ENCODE measurements at regions not wholly inside any gene's neighbourhood (a gene's known extent, or its start where the extent isn't known, plus 50 kb on each side); places are given as distances from the start of the nearest gene placed in this dataset.
"Not testable (repeated sequence)": the region's sequence is repeated elsewhere in the genome, so short reads cannot be mapped to it uniquely, and the experiment has no call there.

DNA sequence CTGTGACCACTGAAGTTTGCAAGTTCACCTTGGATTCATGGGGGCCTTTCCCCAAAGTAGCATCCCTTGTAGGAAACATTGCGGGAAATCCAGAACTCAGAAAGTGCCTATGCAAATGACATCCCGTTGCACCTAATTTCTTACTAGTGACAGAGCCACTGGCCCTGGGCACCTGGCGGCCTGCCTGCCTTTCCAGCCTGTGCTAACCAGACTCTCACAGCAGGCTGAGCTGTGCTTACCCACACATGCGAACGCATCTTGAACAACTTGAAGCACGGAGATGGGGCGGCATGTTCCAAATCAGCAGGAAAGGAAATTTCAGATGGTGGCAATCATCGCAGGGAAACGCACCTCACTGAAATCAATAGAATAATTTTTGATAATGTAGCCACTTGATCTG lies 405.8 kb downstream of the TMEM182 start:
- DNase-seq, result no peak

DNA sequence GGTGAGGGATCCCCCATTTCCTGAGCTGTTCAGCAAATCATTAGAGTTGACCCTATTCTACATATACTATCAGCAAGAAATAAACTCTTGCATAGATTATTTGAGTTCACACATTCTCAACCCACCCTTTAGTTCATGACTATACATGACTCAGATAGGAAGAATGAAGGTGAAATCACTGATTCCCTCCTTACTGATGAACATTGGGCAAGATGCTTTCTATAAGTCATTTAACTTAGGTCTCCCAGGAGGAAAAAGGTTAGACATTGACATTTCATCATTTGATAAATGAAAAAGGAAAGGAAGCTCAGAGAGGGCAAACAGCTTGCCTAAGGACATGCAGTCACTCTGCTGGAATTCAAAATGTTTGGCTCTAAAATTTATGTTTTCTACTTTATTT lies 408.0 kb downstream of the TMEM182 start:
- DNase-seq, result no peak

DNA sequence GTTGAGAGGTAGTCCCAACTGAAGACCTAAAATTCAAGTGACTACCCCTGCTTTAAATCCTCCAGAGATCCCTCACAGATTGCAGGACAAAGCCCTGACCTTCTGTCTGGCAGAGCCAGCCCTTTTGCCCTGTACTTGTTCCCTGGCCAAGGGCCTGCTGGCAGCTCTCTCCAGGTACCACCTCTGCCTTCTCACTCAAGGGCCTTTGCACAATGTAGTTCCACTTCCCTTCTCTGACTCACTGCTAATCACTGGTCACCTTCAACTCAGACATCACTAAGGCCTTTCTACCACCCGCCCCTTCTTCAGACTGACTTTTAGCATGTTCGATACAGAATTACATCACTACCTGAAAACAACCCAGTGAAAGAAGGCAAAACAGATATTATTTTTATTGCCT lies 411.0 kb downstream of the TMEM182 start:
- no peak for DNase-seq

DNA sequence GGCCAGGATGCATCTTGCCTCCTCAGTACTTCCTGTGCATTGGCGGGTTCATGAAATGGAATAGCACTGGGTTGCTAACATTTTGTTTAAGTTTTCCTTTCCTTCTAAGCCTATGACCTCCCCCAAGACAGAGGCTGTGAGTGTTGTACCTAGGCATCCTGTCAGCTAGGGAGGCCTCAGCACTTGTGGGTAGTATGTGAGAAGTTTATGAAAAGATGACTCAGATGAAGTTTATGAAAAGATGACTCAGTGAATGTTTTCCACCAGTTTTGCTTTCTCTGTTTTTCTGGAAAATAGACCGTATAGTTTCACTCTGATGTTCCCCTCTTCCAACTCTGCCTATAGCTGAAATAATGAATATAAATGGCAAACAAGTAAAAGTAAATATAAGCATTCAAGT lies 412.9 kb downstream of the TMEM182 start:
- DNase-seq, result no peak

DNA sequence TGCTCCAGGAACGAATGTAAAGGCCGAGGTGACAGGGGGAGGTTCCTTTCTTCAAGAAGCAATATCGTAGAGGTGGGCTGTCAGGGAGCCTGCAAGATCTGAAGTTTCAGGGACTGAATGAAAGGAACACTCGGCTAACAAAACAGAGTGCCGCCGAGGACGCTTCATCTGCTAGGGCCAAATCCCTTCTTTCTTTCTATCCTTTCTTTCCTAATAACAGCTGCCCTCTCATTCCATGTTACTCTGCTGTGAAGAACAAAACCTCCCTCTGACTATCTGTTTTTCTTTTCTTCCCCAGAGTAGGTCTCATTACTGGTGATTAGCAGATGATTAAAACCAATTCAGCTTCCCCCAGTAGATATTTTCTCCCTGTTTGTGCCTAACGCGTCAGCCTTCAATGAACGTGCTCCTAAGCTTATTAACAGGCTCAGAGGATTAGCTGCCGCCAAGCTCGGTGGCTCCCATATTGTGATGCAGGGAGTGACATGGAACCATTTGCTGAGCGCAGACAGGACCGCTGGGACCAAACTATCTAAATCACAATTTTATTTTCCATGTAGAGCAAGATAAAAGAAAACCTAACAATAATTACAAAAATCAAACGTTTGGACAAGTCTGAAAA lies 414.6 kb downstream of the TMEM182 start:
- DNase-seq, result peak in 14 of 58 donors; percentile 1 to 38 (median 9)

DNA sequence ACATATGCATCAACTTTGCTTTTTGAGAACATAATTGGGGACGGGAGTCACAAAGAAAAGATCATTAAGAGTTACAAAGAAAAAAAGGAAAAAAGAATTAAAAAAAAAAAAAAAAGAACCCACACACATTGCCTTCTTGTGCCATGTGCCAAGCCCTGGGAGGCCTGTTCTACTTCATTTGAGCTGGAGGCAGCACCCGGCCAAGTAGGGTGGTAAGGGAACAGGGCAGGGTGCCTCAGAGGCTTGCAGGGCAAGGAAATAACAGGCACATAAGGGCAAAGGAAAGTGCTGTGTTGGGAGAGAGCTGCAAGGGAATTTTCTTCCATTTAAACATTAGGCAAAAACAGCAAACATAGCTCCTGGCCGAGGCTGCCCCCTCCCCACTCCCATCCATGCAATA lies 418.0 kb downstream of the TMEM182 start:
- DNase-seq, result peak in 36 of 58 donors; percentile 2 to 81 (median 36)

DNA sequence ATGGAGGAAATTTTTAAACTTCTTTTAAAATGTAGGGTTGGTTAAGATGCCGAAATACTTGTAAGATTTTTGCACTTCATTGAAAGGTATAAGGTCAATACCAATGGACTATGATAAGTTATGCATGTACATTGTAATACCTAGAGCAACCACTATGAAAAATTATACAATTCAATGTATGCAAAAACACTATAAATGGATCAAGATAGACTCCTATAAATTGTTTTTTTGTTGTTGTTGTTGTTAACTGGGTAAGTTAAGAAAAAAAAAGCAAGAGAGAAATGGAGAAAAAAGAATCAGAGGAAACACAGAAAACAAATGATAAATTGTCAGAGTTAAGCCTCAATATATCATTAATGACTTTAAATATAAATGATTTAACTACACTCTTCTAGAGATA lies 421.2 kb downstream of the TMEM182 start:
- no peak for DNase-seq

DNA sequence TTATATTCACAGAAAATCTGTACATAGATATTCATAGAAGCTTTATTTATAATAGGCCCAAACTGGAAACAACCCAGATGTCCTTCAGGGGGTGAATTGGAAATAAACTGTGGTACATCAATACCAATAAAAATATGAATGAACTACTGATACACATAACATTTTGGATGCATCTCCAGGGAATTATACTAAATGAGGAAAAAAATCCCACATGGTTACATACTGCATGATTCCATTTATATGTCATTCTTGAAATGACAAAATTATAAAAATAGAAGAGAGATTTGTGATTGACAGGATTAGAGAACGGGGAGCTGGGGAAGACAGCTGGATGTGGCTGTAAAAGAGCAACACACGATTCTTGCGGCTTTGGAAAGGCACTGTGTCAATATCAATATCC lies 435.0 kb downstream of the TMEM182 start:
- DNase-seq, result no peak

DNA sequence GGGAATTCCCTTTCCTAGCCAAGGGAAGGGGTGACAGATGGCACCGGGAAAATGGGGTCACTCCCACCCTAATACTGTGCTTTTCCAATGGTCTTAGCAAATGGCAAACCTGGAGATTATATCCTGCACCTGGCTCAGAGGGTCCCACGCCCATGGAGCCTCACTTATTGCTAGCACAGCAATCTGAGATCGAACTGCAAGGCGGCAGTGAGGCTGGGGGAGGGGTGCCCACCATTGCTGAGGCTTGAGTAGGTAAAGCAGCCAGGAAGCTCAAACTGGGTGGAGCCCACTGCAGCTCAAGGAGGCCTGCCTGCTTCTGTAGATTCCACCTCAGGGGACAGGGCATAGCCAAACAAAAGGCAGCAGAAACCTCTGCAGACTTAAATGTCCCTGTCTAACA lies 438.9 kb downstream of the TMEM182 start:
- DNase-seq, result not testable (repeated sequence)

DNA sequence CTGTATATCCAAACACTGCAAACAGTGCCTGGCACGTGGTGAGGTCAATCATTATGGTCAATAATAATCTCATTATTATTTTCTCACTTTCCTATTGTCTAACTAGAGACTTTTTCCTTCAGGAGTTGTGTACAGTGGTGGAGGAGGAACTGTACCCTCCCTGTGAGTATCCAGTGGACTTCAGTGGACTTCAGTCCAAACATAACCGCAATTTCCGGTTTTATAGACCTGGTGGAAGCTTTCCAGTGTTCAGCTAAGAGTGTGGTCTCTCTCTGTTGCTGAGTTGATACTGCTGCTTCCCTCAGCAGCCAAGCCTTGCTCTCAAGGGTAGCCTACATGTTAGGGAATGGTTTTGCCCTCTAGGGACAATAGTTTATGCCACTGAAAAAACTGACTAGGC lies 447.1 kb downstream of the TMEM182 start:
- DNase-seq, result no peak

DNA sequence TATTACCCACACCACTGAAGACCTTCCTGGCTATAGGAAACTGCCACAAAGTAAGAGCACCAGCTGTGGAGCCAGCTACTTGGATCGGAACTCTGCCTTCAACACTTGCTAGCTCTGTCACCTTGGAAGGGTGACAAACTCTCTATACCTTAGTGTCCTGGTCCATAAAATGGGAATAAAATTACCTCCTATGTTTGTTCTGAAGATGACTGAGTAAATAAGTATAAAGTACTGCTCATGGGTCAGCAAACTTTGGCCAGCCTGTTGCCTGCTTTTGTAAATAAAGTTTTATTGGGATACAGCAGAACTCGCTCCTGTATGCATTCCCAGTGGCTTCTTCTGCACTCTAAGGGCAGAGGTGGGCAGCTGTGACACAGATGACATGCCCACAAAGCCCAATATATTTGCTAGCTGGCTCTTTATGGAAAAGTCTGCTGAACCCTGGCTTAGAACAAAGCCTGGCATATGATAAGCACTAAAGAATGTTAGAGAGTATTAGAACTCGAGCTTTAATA lies 451.3 kb downstream of the TMEM182 start:
- no peak for DNase-seq

DNA sequence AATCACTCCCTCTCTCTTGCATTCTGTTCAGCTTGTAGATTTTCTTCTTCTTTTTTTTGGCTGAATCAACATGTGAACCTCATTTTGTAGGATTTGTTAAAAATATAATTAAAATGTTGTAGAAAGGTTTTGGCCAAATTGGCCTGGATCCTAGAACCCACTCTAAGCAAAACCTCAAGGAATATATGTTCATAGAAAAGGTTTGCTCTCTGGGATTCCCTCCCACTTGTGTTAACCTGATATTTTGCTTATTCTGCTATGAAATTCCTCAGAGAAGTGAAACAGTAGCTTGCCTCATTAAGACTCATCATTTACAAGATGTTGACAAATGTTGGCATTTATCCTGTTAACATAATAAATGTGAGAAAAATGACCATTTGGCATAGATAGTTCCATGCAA lies 456.7 kb downstream of the TMEM182 start:
- no peak for DNase-seq

DNA sequence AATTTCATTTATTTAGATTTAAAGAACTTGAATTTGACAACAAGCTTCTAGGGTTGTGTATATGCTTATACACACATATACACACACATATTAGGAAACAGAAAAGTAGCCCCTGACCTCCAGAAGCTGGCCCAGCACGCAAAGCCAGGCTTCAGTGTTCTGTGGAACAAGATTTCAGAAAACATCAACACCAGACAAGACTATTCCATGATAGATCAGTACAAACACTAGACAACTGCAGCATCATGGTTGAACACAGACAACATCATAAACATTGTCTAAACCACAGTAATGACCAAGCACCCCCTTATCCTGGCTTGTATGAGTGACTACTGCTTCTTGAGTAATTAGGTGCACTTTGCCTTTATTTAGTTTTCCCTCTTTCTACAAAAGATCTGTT lies 457.6 kb downstream of the TMEM182 start:
- no peak for DNase-seq

DNA sequence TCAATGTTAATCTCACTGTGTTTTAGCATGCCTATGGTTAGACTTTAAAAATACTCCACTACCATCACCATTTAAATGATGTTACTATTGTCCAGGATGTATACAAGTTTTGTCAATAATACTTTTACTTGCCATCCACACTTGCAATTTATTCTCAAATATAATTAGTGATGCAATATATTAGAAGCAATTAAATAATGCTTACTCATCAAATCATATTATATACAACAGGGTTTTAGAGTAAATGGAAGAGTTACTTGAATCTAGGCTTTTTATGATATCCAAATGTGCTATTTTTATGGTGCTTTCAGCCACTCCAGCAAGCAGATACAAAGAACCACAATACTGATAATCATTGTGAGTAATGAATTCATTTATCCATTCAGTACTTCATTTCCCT lies 461.1 kb downstream of the TMEM182 start:
- no peak for DNase-seq

DNA sequence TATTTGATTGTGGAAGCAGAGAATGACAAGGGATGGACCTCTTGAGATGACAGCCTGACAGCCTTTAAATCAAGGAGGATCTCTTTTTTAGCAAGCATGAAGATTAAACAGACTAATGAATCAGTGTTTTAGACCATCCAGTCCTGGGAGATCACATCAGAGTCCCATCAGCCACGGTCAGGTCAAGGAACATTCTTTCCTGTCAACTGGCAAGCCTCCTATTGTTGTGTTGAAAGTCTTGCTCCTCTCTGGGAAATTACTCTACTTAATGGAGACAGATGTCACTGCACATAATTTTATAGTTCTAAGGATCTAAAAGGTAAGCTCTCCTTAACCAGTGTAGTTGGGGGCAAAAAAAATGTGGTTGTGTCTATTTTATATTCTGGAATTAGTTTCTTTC lies 469.0 kb downstream of the TMEM182 start:
- no peak for DNase-seq

DNA sequence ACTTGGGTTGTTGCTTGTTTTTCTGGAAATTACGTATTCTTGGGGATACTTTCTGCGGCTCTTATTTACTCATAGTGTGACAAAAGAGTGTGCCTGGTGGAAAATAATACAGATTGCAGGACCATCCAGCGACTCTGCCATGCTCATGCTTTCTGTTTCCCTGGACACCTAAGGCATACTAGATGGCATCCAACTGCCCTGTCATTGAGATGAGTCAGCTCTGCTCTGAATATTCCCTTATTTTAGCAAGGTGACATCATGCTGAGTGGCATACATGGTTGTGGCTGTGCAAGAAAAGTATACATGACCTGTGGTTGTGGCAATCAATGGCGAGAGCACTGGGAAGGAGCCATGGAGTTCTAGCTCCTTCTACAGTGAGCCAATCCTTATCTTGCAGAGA lies 471.0 kb downstream of the TMEM182 start:
- DNase-seq, result no peak

DNA sequence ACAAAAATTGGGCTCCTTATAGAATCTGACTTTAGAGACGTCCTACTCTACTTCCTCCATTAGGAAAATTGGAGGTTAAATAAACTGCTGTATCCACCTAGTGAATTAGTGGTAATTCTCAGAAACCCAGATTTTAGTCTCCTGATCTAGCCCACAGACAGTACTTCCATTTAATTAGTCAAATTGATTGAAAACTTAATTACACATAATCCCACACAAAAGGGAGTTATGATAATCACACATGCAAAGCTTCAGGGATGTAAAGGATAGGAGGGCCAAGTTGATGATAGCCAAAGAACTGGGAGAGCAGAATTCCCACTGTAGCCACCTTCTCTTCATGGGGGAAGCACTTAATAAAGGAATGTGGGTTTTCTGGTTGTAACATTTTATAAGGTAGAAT lies 471.9 kb downstream of the TMEM182 start:
- no peak for DNase-seq

DNA sequence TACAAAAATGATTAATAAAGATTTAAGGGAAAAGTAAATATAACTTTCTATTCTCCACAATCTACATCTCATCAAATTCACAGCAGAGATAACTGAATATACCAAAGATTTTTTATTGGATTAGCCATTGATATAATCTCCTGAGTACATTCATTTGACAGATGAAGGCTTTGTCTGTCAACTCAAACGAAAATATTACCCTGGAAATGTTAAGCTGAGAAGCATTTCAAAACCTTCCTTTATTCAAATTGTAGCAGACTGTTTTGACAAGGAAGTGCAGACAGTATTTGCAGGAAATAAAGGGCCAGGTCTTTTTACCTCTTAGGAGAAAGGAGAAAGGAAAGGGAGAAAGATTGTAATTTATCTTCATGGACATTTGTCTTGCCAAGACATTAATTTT lies 473.5 kb downstream of the TMEM182 start:
- no peak for DNase-seq

DNA sequence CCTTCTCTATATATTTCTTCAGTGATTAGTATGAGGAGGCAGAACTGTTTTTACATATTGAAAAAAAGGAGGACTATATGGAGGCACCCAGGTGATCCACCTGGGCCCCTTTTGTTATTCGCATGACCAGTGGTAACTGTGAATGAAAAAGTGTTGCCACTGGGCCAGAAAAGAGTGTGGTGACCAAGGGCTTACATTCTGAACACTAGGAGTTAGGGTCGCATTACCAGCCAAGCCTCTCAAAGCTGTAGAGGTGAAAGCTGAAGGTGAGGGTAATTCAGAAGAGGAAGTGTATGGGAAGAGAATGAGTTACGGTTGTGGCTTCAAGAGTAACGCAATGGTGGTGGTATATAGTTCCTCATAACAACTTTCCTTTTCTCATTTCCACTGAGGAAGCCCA lies 487.6 kb downstream of the TMEM182 start:
- no peak for DNase-seq

DNA sequence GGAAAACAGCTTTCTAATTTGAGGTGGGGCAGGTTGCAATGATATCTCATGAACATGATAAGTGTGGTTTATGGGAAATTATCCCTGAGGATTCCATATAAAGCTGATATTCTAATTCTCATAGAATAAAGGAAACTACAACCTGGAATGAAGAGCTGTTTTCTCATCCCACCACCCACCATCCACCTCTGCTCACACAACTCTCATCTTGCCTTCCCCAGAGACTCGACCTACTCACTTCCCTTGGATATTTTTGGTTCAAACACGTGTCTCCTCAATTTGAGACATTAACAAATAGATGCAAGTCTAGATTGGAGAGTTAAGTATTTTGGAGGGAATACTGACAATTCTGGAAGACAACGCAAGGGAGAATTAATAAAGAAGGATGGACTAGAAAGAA lies 490.9 kb downstream of the TMEM182 start:
- DNase-seq, result no peak

DNA sequence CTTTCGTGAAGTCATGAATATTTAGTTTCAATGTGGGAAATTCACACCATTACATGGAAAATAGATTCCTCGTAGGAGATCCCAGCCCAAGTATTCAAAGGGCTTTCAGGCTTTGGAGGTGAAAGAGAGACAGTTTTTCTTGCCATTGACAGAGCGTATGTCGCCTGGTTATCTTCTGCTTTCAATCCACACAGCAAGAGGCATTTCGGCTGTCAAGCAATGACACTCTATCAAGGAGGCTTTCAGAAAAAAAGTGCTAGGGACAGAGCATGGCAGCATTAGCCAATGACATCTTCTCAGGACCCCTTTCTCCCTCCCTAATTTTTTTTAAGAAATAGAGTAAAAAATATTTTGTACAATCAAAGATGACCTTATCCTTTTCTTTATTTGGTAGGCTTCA lies 492.8 kb downstream of the TMEM182 start:
- DNase-seq, result no peak

DNA sequence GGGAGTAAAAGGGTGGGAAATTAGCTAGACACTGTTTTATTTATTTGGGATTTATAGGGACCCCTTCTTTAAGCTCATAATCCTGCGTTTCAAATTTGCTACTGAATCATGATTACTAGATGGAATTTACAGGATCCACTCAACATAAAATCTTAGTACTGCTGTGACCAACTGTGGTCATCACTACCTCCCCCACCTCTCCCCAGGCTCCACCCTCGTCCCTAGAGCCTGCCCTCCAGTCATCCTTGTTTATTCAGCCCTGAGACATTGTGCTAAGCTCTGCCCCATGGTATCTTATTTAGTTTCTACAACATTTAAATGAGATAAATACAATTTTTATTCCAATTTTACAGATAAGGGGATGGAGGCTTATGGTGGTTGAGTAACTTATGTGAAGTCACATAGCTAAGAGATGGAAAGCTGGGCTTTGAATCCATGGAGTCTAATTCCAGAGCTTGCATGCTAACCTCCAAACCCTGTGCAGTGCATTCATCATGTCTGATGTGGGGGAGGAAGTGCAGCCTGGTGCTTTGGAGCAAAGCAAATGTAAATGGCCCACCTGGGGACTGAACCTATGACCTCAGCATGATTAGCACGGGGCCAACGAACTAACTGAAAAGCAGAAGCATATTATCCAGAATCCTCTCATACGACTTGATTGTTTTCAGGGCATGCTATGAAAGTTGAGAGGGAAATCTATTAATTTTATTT lies 502.4 kb downstream of the TMEM182 start:
- DNase-seq, result no peak

DNA sequence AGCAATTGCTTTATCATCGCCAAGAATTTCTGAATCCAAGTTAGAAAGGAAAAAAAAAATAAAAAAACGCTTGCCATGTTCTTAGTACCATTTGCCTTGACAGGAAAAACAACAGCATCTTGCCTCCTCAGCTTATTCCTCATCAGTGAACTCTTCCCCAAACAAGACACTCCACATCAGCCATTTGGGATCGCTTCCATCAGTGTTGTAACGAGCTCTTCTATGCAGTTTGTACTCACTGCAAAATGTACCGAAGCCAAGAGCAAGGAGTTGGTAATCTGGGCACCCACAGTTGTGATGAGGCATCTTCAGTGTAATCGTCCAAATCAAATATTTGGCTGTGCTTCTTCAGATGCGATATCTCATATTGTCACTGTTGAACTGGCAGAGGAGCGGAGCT lies 503.7 kb downstream of the TMEM182 start:
- DNase-seq, result peak in 3 of 58 donors; percentile 1 to 14 (median 5)
